DMS153 (cell line): ENCODE measurements at regions not wholly inside any gene's neighbourhood (a gene's known extent, or its start where the extent isn't known, plus 50 kb on each side); places are given as distances from the start of the nearest gene placed in this dataset.

Experiments
- DNase-seq: peaks from one replicate; lab custom pipeline; 2025; lab: John Stamatoyannopoulos, UW

DNA sequence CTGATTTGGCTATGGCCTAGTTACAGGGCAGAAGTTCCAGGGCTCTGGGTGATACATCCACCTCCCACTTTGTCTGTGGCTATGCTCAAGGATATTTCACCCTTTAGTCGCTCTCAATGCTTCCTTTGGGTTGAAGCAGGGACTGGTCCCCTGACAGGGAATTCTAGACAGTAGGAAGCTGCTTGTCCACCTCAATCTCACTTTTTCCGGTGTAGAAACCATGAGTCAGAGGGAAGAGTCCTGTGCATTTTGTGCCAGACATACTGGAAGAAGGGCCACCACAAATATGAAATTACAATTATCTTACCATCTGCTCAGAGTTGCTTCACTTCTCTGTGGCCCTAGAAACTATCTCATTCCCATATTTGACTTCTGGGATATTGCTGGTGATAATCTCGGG is 413.7 kb upstream of the FAT3 start:
- no peak for DNase-seq

DNA sequence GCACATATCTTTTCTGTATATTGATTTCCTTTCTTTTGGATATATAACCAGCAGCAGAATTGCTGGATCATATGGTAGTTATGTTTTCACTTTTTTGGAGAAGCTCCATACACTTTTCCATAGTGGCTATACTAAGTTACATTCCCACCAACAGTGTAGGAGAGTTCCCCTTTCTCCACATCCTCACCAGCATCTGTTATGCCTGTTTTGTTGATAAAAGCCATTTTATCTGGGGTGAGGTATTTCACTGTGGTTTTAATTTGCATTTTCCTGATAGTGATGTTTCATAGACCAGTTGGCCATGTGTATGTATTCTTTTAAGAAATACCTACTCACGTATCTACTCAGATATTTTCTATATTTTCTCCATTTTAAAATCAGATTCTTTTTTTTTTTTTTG is 419.3 kb upstream of the FAT3 start:
- no peak for DNase-seq

DNA sequence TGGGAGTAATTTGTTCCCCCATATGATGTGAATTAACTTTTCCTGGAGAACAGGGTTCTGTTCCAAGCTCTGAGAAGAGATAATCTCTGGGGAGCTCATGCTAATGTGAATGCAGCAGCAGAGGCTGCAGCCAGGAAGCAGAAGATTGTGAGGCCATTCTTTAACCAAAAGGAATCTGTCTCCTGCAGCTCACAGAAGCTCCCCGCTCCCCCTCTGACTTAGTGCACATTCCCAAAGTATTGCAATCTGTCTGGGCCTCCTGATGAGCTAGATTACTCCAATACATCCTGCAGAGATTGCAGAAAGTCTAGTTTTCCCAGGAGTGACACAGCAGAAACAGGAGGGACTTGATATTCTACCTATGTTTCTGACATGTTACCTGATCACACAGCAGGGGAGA is 420.6 kb upstream of the FAT3 start:
- DNase-seq = no peak

DNA sequence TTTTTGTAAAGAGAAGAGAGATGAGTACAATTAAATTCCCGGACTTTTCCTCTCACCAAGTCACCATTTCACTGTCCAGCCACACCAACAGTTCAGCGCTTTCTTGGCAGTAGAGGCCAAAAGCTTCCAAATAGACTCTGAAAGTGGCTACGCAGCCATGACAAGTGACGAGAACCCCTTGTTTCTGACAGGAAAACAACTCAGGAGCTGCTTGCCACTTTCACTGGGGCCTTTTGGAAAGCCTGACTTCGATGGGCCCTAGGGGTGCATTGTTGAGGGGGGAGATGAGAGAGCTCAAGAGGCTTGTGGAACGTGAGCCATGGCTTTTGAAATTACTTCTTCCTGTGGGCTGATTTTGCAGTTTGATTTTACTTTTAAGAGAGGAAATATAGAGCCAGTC is 422.1 kb upstream of the FAT3 start:
- no peak for DNase-seq

DNA sequence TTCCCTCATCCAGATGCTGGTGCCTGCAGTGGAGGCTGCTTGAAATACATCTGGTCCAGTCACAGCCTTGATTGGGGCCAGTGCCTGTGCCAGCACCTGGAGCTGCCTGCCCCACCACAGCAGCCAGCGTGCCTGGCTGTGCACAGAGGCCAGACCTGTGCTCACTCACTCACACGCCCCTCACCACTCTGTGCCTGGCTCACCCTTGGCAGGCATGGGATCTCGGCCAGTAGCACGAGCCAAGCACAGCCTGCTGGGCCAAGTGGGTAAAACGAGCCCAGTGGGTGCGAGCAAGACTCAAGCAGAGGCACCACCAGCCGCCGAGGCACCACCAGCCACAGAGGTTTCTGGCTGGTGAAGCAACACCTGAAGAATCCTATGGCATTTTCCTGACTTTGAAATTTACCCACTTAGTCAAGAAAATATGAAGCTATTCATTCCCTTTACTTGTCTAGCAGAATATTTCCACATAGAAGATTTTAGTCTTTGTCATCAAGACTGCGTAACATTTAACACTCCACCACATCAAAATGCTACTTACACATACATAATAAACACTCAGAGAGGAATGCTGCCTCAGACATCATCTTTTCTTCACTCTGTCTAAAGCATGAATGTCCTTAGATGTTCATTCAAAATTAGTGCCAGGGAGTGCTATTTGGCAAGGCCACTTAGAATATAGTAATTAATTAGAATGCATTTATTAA is 424.3 kb upstream of the FAT3 start:
- DNase-seq = no peak

DNA sequence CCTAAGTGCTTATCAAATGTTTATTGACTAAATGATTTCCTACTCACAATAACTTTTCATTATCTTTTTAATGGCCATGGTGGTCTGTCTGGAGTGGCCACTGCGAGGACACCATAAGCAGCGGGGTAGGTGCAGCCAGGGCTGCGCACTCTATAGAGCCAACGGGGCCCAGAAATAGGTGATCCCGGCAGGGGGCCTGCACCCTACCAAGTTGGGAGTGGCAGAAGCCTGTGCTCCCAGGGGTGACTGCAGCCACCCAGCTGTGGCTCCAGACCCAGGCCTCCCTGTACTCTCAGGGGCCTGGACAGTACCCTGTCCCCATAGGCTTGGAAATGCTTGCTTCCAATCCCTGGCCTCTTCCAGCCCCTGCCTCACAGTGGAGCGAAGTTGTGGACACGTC is 426.4 kb upstream of the FAT3 start:
- no peak for DNase-seq

DNA sequence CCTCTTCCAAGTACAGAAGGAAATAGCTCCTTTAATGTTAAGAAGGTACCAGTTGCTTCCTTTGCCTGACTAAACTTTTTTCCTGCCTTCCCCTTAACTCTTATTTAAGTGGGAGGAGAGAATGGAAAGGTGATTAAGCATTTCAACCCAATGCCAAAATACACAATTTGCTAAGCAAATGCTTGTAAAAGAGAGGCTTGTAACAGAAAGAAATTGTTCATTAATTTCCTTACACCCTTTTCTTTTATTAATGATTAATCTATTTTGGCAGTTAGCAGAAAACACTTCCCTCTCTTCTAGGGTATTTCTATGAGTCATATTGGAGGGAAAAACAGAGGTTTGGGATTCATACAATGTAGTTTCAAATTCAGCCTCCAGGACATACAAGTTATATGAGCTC is 427.6 kb upstream of the FAT3 start:
- no peak for DNase-seq

DNA sequence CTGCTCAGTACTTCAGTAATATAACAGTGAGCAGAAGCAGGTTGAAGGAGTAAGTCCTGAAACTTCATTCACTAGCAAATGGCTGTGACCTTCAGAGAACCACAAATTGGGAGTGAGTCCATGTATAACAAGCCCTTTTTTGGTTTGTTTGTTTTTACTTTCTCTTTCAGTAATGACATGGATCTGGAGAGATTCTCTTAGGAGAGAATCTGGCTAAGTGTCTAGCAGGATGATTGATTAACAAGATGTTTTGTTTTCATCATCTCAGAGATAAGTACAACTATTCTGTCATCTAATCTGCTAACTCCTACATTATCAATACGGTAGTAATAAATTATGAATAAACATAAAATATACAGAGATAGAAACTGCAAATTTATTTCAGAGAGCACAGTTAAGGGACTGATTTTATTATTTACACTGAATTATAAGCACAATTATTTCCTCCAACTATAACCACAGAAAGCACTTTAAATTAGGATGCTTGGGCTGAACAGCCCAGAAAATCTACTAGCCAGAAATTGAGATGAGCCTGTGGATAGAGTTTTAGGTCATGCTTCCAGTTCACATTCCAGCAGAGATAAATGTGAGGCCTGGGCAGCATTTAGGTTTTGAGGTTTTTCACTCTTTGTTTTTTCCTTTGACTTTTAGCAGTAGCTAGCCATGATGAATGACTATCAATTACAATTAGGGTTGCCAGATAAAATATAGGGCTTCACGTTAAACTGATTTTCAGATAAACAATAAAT is 429.3 kb upstream of the FAT3 start:
- DNase-seq = no peak

DNA sequence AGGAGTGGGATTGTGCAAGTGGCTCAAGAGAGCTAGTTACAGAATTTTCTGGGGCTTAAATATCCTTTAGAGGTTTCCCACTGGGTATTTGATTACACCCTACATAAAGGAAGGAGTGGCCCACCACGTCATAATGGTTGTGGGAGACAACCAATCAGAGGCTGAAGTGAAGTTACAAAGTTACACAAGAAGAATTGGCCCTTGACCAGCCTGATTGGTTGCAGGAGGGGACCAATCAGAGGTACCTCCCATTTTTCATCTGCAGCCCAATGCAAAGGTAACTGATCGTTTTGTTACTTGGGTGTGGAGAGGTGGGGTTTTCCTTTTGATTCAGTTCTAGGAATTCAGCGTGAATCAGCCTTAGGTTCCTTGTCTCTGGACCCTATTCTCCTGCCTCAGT is 430.5 kb upstream of the FAT3 start:
- DNase-seq = no peak

DNA sequence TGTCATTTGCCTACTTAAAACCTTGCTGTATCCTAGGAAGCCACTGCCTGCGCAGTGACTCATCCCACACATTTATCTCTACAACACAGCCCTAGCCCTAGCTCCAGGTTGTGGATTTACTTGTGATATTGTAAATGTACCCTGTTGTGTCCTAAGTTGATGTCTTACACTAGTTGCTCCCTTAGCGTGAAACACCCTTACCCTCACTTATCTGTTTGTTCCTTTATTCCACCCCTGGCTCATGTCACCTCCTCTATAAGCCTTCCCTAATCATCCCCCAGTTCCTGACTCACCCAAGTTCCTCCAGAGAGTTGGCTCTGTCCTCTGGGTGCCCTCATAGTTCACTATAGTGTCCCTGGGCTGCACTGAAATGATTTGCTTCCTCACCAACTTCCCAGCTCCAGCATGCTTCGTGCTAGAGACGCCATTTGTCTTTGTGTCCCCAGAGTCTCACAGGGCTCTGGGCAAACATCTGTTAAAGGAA is 431.8 kb upstream of the FAT3 start:
- no peak for DNase-seq

DNA sequence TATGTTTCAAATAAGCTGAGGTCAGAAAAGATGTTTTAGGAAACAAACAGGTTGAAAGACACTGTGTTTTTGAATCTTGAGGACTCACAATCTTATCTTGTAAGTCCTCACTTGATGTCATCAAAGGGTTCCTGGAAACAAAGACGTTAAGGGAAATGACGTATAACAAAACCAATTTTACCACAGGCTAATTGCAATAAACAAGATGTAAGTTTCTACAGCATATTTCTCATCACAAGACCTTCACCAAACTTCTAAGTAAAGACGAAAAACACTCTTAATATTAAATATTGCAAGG is 433.5 kb upstream of the FAT3 start:
- no peak for DNase-seq

DNA sequence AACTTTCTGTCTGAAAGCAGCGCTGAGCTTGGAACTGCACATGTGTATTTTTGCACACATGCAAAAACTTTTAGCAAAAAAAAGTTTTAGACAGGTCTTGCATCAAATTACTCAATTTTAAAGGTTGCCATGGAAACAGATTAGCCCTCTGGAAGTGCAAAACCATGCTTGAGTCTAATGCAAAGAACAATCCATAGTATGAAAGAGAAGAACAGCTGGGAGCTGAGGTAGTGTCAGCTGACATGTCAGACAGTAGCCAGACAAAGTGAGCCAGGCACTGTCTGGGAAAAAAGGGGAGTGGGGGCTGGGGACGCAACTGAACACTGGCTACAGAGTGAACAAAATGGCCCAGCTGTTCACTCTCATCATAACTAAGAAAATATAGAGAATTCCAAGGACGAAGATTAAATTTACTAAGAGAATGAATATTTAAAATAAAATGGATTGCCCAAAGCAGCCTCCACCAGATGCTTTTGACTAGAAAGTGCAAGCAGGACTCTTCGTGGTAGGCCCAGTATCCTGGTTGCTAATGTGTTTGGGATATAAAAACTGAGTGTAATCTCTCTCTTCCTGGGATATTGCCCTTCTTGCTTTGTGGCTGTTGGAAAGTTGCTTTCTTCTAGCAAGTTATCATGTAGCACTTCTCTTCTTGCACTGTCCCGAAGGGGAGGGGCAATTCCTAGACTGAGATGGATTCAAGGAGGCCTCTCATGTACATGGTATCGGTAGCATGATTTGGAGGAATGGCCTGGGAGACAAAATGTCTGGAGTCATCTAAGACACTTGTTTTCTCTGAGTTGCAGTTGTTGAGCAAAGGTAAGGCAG is 434.1 kb upstream of the FAT3 start:
- no peak for DNase-seq

DNA sequence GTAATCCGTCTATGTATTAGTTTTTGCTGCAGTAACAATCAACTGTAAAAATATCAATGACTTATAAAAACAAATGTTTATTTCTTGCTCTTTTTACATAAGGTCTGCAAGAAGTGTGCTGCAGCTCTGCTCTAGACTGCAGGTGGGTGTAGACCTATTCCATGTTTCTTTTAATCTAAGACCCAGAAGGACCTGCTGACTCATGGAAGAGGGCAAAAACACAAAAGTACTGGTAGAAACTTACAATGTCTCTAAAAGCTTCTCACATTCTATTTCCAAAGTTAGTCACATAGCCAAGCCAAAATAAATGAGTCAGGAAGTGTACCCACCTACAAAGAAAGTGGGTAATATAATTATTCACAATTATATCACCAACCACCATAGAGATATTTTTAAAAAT is 435.9 kb upstream of the FAT3 start:
- DNase-seq = no peak

DNA sequence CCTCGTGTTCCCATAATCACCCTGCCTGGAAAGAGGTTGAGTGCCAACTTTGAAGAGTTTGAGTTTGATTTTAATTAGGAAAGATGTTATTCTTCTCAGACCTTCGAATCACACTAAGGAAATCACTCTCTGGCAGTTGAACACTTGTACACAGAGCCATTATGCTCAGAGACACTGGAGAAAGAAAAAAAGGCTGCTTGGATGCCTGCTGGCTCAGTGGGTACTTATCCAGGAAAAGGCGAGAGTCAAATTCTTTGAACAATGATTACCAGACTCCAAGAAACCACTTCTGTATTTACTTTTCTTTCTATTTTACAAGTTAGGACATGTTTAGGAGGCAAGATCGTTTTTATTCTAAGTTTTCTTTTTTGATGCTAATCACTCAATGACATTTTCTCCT is 438.5 kb upstream of the FAT3 start:
- no peak for DNase-seq

DNA sequence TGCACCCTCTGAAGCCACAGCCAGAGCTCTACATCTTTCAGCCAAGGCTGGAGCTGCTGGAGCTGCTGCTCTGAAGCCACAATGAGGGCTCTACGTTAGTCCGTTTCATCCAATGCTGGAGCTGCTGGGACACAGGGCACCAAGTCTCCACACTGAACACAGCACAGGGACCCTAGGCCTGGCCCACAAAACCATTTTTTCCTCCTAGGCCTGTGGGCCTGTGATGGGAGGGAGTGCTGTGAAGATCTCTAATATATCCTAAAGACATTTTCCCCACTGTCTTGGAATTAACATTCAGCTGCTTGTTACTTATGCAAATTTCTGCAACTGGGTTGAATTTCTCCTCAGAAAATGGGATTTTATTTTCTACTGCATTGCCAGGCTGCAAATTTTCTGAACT is 441.4 kb upstream of the FAT3 start:
- DNase-seq = no peak

DNA sequence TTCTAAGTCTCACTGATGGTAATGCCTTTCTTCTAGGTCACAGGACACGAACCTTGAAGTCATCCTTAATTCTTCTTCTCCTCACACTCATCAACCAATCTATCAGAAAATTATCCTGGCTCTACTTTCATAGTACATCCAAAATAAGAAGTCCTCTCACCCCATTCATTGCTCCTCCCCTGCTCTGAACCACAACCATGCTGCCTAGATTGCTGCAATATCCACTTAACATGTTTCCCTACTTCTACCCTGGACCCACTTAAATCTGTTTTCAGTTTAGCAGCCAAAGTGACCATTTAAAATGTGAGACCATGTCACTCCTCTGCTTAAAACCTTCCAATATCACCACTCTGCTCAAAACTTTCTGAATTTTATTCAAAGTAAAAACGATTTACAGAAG is 445.9 kb upstream of the FAT3 start:
- no peak for DNase-seq

DNA sequence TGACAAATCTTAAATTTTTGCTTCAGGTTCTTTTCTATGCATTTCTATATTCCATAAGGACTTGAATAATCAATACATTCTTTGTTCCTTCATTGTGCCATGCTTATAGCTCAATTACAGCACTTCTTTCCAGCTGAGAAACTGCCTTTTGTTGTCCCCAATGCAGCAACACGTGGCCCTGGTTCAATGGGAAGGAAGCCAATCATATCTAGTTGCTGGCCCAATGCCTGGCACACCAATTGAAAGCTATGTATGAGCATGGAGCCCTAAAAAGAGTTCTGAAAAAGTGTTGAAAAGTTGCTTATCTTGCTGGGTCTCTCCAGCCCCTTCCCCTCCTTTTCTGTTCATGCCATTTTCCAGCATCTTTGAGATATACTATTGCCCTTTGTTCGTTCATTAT is 448.0 kb upstream of the FAT3 start:
- DNase-seq = no peak

DNA sequence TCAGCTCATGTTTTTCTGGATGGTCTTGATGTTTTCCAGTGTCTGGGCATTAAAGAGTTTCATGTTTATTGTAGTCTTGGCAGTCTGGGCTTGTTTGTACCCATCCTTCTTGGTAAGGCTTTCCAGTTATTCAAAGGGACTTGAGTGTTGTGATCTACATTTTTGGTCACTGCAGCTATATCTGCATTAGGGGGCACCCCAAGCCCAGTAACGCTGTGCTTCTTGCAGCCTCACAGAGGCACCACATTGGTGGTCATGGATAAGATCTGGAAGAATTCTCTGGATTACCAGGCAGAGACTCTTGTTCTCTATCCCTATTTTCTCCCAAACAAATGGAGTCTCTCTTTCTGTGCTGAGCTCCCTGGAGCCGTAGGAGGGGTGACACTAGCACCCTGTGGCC is 451.5 kb upstream of the FAT3 start:
- peak; percentile 5 for DNase-seq

DNA sequence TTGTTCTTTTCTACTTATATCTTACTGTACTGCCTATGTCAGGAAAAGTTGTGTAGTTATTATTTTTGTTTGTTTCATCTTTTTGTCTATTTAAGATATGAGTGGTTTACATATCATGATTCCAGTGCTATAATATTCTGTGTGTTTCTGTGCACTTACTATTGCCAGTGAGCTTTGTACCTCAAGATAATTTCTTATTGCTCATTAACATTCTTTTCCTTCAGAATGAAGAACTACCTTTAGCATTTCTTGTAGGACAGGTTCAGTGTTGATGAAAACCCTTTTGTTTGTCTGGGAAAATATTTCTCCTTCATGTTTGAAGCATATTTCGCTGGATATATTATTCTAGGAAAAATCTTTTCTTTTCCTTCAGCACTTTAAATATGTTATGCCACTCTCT is 452.7 kb upstream of the FAT3 start:
- no peak for DNase-seq

DNA sequence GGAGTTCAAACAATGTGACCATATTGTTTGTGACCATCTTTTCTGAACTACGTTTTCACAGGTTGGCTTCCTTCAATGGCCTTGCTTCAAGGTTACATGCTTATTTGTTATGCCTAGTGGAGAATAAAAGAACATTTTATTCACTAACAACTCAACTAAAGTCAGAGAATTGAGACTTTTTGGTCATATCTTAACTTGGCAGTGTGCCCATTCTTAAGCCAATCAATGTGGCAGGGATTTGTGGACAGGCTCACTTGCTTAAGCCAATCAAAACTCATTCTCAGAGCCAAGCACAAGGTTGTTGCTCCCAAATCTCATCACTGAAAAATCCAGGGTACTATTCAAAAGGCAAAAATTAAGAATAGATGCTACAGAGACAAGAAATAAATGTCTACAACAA is 455.8 kb upstream of the FAT3 start:
- DNase-seq = no peak

DNA sequence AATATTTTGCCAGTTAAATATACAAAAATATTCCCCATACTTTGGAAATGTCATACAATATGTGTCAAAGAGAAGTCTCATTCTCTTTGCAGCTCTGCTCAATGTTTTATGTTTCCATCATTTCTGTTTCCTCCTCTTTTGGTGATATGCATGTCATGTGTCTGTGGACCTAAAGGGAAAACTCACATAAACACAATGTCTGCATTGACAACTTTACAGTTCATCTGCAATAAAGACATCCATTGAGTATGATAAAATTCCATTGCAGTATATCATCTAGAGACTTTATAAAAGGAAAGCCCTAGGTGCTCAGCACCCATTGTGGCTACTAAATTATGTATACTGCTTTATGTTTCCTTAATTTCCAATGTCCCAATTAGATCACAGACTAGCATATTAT is 461.3 kb upstream of the FAT3 start:
- DNase-seq = no peak

DNA sequence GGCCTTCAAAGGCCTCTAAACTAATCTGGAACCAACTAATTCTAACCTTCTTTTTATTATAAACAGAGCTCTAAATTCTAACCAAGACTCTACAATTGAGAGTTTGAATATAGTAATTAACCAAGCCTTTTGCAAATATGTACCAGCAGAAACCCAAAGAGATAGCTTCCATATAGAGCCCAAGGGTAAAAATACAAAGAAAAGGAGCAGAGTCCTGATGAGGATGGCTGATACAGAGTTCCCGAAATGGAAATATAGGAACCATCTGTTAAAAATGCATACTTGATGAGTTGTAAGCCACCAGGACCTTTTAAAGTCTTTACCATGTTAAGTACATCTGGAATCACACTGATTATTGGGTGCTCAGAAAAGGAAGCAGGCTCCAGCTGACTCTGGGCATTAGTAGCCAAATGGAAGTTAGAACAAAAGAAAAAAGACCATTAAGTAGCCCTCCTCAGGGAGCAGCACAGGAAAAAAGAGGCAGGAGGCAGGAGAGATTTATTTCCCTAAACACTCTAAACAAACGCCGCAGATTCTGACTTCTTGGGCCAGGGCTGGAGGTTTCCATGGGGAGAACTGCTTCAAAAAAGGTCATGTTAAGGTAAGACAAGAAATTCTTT is 463.1 kb upstream of the FAT3 start:
- DNase-seq = no peak
